K562 (cell line): ENCODE measurements at regions not wholly inside any gene's neighbourhood (a gene's known extent, or its start where the extent isn't known, plus 50 kb on each side); places are given as distances from the start of the nearest gene placed in this dataset.
"Not testable (repeated sequence)": the region's sequence is repeated elsewhere in the genome, so short reads cannot be mapped to it uniquely, and the experiment has no call there.

Experiments used
- ATAC-seq: fragments of 200-7000 bp; cut with Tn5 transposase; 3 replicates; pipeline ENCODE4 v1.9.1; 2020; ENCODE audit warnings: moderate library complexity
- BruUV-seq: library from RNA; stranded (reverse); fragments of 400-500 nt; replicated peaks from 2 replicates; lab custom pipeline; 2021; lab: Mats Ljungman, UMichigan
- CTCF ChIA-PET: fragments of 300-600 bp; formaldehyde crosslinking; extraction: SDS; loops from one replicate; lab custom pipeline; 2021; ENCODE audit warnings: low intra/inter-chr PET ratio; lab: Yijun Ruan, JAX
- POLR2A ChIA-PET: fragments of 300-600, 350-650 bp; sonication (Branson Sonifier 250); formaldehyde crosslinking; extraction: SDS; loops from one replicate; lab custom pipeline; 2021; ENCODE audit warnings: antibody characterized with exemption, inconsistent platforms; lab: Yijun Ruan, JAX
- DNase-seq, 4 experiments: peaks; one replicate each; pipeline versions ENCODE4 v3.0.0 to v3.0.0-alpha.2; 2011 to 2018; ENCODE audit warnings: low spot score in 3 of 4, mixed read lengths in 3 of 4; ENCODE audit errors: extremely low read depth in 1 of 4
- FAIRE-seq: peaks from 2 replicates; lab custom pipeline; 2011; peaks lifted over from hg19 to GRCh38; lab: Jason Lieb, UNC
- H2AFZ ChIP-seq: 2 replicates; pipeline ENCODE4 v1.6.0; 2011; ENCODE audit warnings: low read depth, low read length, control low read depth, inconsistent platforms
- H3K27ac ChIP-seq: fragments of 200-600 bp; 3 replicates; pipeline ENCODE4 v1.8.0; 2011; ENCODE audit warnings: low read depth, mild to moderate bottlenecking, control low read depth, inconsistent platforms, low read length, moderate library complexity, mixed read lengths; ENCODE audit errors: extremely low read depth
- H3K27me3 ChIP-seq, 2 experiments: fragments of 300-600 bp in 1 of 2; 2 replicates in 1 of 2; 3 replicates in 1 of 2; pipeline versions ENCODE4 v1.6.0 to v1.8.0; 2011; ENCODE audit warnings: inconsistent platforms in 2 of 2, low read length in 2 of 2, mild to moderate bottlenecking in 1 of 2, mixed read lengths in 1 of 2, moderate library complexity in 1 of 2; ENCODE audit not compliant: control insufficient read depth in 2 of 2, insufficient read depth in 2 of 2
- H3K36me3 ChIP-seq: fragments of 300-600 bp; 3 replicates; pipeline ENCODE4 v1.8.0; 2011; ENCODE audit warnings: mild to moderate bottlenecking, low read length, inconsistent platforms; ENCODE audit not compliant: control insufficient read depth, insufficient read depth
- H3K4me1 ChIP-seq, 2 experiments: fragments of 200-600 bp in 1 of 2; replicated peaks in 1 of 2; 2 replicates in 1 of 2; 3 replicates in 1 of 2; pipeline versions ENCODE4 v1.5.1 to v1.8.0; 2011; ENCODE audit warnings: inconsistent platforms in 2 of 2, low read length in 2 of 2, mild to moderate bottlenecking in 1 of 2, mixed read lengths in 1 of 2, moderate library complexity in 1 of 2; ENCODE audit not compliant: control insufficient read depth in 2 of 2, insufficient read depth in 2 of 2
- H3K4me2 ChIP-seq: 2 replicates; pipeline ENCODE4 v1.6.1; 2011; ENCODE audit warnings: low read length, control low read depth, inconsistent platforms, mixed read lengths; ENCODE audit not compliant: insufficient read depth
- H3K4me3 ChIP-seq: fragments of 200-600 bp; sonication (generic), shearing (Covaris generic); 2 replicates; pipeline ENCODE4 v1.5.1; 2016; ENCODE audit warnings: control low read depth, inconsistent platforms
- H3K79me2 ChIP-seq: fragments of 200-600 bp; 3 replicates; pipeline ENCODE4 v1.8.0; 2011; ENCODE audit warnings: low read length, inconsistent platforms; ENCODE audit not compliant: control insufficient read depth, insufficient read depth
- H3K9ac ChIP-seq, 2 experiments: 2 replicates each; pipeline versions ENCODE4 v1.6.0 to v1.6.1; 2011; ENCODE audit warnings: low read depth in 2 of 2, low read length in 2 of 2, control low read depth in 1 of 2, inconsistent platforms in 1 of 2, mild to moderate bottlenecking in 1 of 2, mixed read lengths in 1 of 2; ENCODE audit not compliant: insufficient read depth in 1 of 2
- H3K9me1 ChIP-seq: one replicate; pipeline ENCODE4 v1.6.0; 2011; ENCODE audit warnings: inconsistent platforms, mild to moderate bottlenecking, low read length, moderate library complexity; ENCODE audit not compliant: control insufficient read depth, insufficient read depth
- H3K9me3 ChIP-seq: replicated peaks from 2 replicates; pipeline ENCODE4 v1.5.1; 2011; ENCODE audit warnings: low read depth, low read length, inconsistent platforms; ENCODE audit not compliant: control insufficient read depth, insufficient read depth
- H4K20me1 ChIP-seq: replicated peaks from 2 replicates; pipeline ENCODE4 v1.6.1; 2011; ENCODE audit warnings: low read length, inconsistent platforms, mixed read lengths; ENCODE audit not compliant: control insufficient read depth, insufficient read depth
- SMARCC2 ChIP-seq: fragments of 450-650 bp; IDR thresholded peaks from 2 replicates; pipeline ENCODE4 v1.6.1; 2017; ENCODE audit warnings: antibody characterized with exemption, moderate library complexity, mild to moderate bottlenecking, low read depth
- SMARCE1 ChIP-seq: fragments of 450-650 bp; IDR thresholded peaks from 2 replicates; pipeline ENCODE4 v1.7.1; 2016; ENCODE audit warnings: mild to moderate bottlenecking
- XRCC5 ChIP-seq: fragments of 200-400 bp; formaldehyde crosslinking; IDR thresholded peaks from 2 replicates; pipeline ENCODE4 v1.6.1; 2017; ENCODE audit warnings: low read depth, mild to moderate bottlenecking, low read length
- ZNF444 ChIP-seq: fragments of 250-450 bp; sonication (Bioruptor Pico); IDR thresholded peaks from 2 replicates; pipeline ENCODE4 v1.4.0; 2020; ENCODE audit warnings: mild to moderate bottlenecking, moderate library complexity
- ZNF79 ChIP-seq: fragments of 250-450 bp; sonication (Bioruptor Pico); IDR thresholded peaks from 2 replicates; pipeline ENCODE4 v1.4.0; 2020; ENCODE audit warnings: low read depth, mild to moderate bottlenecking, moderate library complexity
- WGBS: fragments of 100-300 bp; shearing (Covaris generic); methylation state at CpG from one replicate; pipeline ENCODE4 v1.1.6; 2016; ENCODE audit warnings: low coverage, mixed read lengths; ENCODE audit not compliant: insufficient coverage; ENCODE audit errors: missing lambda C conversion rate; 5-methylcytosine and 5-hydroxymethylcytosine counted together
- in situ Hi-C: fragments of 300-500 bp; cut with MboI; formaldehyde crosslinking; loops from 4 replicates; pipeline ENCODE4 v1.15.0; 2018; ENCODE audit warnings: inconsistent platforms, mixed read lengths
- intact Hi-C: fragments of 100-400 bp; cut with micrococcal nuclease; formaldehyde crosslinking; loops from 2 replicates; pipeline ENCODE4 v1.14.2; 2022
- TF ChIP-seq, protein P1 (sequence below): fragments of 450-650 bp; IDR thresholded peaks from 2 replicates; pipeline ENCODE4 v1.7.0; 2016; ENCODE audit warnings: borderline replicate concordance
- TF ChIP-seq, protein P2 (sequence below): fragments of 250-450 bp; sonication (Bioruptor Pico); IDR thresholded peaks from 2 replicates; pipeline ENCODE4 v1.5.0; 2021; ENCODE audit warnings: mild to moderate bottlenecking, moderate library complexity
- TF ChIP-seq, protein P3 (sequence below): sonication (generic); formaldehyde crosslinking; IDR thresholded peaks from 2 replicates; pipeline ENCODE4 v1.8.0; 2022; ENCODE audit warnings: mild to moderate bottlenecking, missing genetic modification reagents
- TF ChIP-seq, protein P4 (sequence below): sonication (generic); formaldehyde crosslinking; IDR thresholded peaks from 2 replicates; pipeline ENCODE4 v1.8.1; 2022; ENCODE audit warnings: missing genetic modification reagents

DNA sequence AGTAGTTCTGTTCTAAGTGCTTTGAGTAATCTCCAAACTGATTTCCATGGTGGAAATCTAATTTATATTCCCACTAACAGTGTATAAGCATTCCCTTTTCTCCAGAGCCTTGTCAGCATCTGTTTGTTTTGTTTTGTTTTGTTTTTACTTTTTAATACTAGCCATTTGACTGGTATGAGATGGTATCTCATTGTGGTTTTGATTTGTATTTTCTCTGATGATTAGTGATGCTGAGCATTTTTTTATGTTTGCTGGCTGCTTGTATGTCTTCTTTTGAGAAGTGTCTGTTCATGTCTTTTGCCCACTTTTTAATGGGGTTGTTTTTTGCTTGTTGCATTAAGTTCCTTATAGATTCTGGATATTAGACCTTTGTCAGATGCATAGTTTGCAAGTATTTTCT is 100.8 kb downstream of the SEC16B start:
- H3K4me3 ChIP-seq, H3K4me1 ChIP-seq, H3K27me3 ChIP-seq, FAIRE-seq, BruUV-seq, intact Hi-C loops, H3K79me2 ChIP-seq, H3K9ac ChIP-seq, H3K9me3 ChIP-seq, CTCF ChIA-PET, H3K9me1 ChIP-seq, H2AFZ ChIP-seq, ATAC-seq, in situ Hi-C loops, H3K27ac ChIP-seq, H3K4me2 ChIP-seq, H3K36me3 ChIP-seq, H4K20me1 ChIP-seq, DNase-seq: not testable (repeated sequence)
- POLR2A ChIA-PET: interaction anchor here (0.7 kb wide), 1 partner anchor 51 kb away, joined by 3 read pairs; no protein-coding TSS in a partner anchor

DNA sequence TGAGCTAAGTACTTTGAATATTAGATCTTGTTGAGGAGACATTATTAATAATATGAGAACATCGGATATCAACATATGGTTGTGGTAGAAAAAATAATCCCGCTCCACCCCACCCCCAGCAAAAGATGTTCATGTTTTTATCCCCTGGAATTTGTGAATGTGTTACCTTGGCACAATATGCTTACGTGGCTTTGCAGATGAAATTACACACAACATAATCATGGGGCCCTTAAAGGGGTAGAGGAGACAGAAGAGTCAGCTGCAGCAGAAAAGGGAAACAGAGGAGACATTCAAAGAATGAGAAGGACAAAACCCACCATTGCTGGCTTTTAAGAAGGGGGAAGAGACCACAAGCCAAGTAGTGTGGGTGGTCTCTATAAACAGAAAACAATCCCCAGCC is 104.1 kb downstream of the SEC16B start:
- H3K36me3 ChIP-seq: no peaks in the 10 kb centered on the region
- DNase-seq (no peak), FAIRE-seq (no peak), ATAC-seq (no peak)
- WGBS: 0% methylated on average over 3 of the region's 3 CpGs
- ChIA-PET POLR2A (no interaction called here), CTCF (no interaction called here)
- no peak overlapping the region for H3K4me2 ChIP-seq
- H3K9ac ChIP-seq: no peak overlapping the region
- H3K9me1 ChIP-seq: no peaks in the 10 kb centered on the region
- no peak overlapping the region for H3K4me3 ChIP-seq
- intact Hi-C loops: no loop called here
- in situ Hi-C loops: no loop called here
- no TSS peak for BruUV-seq
- no peaks in the 10 kb centered on the region; the same call in 1 of the 2 replicates for H3K9me3 ChIP-seq
- no peaks in the 10 kb centered on the region for H3K27me3 ChIP-seq
- no peaks in the 10 kb centered on the region for H3K4me1 ChIP-seq
- H3K79me2 ChIP-seq: no peaks in the 10 kb centered on the region
- H4K20me1 ChIP-seq: no peaks in the 10 kb centered on the region
- no peak overlapping the region for H3K27ac ChIP-seq
- H2AFZ ChIP-seq: no peak overlapping the region
- TF ChIP-seq ZNF444 (CRISPR knock-in tag) (no peak), ZNF79 (CRISPR knock-in tag) (no peak), XRCC5 (no peak), SMARCE1 (no peak), SMARCC2 (no peak)
- TF ChIP-seq, protein P1, sequence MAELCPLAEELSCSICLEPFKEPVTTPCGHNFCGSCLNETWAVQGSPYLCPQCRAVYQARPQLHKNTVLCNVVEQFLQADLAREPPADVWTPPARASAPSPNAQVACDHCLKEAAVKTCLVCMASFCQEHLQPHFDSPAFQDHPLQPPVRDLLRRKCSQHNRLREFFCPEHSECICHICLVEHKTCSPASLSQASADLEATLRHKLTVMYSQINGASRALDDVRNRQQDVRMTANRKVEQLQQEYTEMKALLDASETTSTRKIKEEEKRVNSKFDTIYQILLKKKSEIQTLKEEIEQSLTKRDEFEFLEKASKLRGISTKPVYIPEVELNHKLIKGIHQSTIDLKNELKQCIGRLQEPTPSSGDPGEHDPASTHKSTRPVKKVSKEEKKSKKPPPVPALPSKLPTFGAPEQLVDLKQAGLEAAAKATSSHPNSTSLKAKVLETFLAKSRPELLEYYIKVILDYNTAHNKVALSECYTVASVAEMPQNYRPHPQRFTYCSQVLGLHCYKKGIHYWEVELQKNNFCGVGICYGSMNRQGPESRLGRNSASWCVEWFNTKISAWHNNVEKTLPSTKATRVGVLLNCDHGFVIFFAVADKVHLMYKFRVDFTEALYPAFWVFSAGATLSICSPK: no peak
- TF ChIP-seq, protein P2, sequence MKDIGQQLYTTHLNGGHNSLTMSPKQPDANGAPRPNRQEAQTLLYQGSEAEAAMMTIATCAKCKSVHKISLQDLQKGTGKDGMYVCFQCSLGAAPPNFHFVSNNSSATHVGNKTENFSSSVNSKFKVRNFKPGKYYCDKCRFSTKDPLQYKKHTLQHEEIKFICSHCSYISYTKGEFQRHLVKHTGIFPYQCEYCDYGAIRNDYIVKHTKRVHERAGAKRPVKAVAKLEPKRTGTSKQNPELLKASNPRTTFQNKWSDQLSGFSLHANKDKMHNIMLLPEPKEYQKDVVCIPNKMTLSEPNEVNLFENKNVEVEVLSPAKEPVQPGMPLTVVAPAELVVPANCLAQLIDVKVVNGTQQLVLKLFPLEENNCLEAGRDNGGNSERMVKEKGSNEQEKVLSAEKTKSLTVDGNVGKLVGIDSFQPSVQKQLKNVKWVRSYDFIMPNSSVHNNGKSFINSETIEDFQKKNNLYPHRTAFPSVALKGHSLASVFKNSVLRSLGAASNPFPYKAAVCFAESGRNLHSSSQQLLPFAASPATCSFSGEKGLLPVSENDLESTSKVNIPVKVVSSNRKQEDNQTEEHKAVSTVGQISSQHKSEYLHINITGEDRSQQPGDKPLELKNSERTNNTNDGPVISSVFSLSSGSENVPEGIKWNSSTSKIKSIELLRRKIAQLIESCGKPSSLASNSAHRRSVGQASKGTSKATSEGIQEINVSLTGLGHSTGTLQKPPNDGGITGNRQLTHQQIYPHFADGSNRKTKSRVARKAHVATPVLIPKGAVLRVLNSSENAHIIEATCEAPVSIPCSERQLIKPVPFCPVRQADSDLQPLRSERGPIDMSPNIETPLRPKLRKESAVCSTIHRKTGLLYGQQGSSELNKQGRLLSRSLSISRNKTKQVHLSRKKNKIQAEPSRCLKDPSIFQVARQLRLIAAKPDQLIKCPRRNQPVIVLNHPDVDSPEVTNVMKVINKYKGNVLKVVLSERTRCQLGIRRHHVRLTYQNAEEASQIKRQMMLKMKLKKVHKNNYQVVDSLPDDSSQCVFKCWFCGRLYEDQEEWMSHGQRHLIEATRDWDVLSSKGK (CRISPR knock-in tag): no peak
- TF ChIP-seq, protein P3, sequence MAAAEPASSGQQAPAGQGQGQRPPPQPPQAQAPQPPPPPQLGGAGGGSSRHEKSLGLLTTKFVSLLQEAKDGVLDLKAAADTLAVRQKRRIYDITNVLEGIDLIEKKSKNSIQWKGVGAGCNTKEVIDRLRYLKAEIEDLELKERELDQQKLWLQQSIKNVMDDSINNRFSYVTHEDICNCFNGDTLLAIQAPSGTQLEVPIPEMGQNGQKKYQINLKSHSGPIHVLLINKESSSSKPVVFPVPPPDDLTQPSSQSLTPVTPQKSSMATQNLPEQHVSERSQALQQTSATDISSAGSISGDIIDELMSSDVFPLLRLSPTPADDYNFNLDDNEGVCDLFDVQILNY: no peak
- TF ChIP-seq, protein P4, sequence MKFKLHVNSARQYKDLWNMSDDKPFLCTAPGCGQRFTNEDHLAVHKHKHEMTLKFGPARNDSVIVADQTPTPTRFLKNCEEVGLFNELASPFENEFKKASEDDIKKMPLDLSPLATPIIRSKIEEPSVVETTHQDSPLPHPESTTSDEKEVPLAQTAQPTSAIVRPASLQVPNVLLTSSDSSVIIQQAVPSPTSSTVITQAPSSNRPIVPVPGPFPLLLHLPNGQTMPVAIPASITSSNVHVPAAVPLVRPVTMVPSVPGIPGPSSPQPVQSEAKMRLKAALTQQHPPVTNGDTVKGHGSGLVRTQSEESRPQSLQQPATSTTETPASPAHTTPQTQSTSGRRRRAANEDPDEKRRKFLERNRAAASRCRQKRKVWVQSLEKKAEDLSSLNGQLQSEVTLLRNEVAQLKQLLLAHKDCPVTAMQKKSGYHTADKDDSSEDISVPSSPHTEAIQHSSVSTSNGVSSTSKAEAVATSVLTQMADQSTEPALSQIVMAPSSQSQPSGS (CRISPR knock-in tag): no peak
